ENCODE measurements at regions not wholly inside any gene's neighbourhood (a gene's known extent, or its start where the extent isn't known, plus 50 kb on each side); places are given as distances from the start of the nearest gene placed in this dataset.

DNA sequence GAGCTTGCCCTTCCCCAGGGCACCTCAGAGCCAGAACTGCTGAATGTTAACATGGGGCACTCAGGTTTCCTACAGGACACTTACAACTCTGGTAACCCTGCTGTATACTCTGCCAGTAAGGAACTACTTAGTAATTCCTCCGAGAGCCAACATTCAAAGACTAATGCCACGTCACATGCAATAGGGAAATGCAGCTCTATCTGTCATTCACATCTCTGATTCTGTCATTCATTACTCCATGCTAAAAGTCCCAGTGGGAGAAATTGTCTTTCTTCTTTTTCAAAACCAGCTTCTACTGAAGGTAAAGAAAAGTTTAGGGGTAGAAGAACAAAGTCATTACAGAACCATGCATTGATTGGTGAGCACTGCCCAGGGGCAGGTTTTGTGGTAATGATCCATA, 189.2 kb downstream of the DAD1 start:
- H3K56ac ChIP-seq (ENCODE audit: extremely low read depth, insufficient read depth, low read length) = no peak overlapping the region
- no peaks in the 10 kb centered on the region for H3K36me3 ChIP-seq (ENCODE audit: control insufficient read depth, insufficient read depth, low read length)
- H3K4me1 ChIP-seq (ENCODE audit: control insufficient read depth, insufficient read depth, low read length) = no peaks in the 10 kb centered on the region
- in situ Hi-C loops (cut with MboI; ENCODE audit: low sequenced_read_pairs) (loop anchor here (10.0 to 25.0 kb wide), 2 partner anchors 255 to 463 kb away; partner anchors contain the start of gene LRP10), intact Hi-C loops (cut with micrococcal nuclease) (no loop called here), dilution Hi-C loops (cut with HindIII; ENCODE audit: low sequenced_read_pairs, unreplicated experiment) (no loop called here)
- no peak overlapping the region for H3K27ac ChIP-seq (ENCODE audit: insufficient read depth, low read length)
- no peak overlapping the region for H3K4me2 ChIP-seq (ENCODE audit: low read depth, low read length)
- DNase-seq = no peak
- H4K20me1 ChIP-seq (ENCODE audit: insufficient read depth, low read length) = no peaks in the 10 kb centered on the region
- H4K5ac ChIP-seq (ENCODE audit: low read depth, low read length) = no peak overlapping the region
- no peak overlapping the region for H4K8ac ChIP-seq (ENCODE audit: low read depth in 2 of 2, low read length in 2 of 2)
- POLR2A ChIA-PET (ENCODE audit: unreplicated experiment) = no interaction called here
- H2BK120ac ChIP-seq (ENCODE audit: low read depth, low read length) = no peak overlapping the region
- no peak overlapping the region for H2AFZ ChIP-seq (replicated peaks; ENCODE audit: low read length, poor library complexity)
- H3K4me3 ChIP-seq (ENCODE audit: insufficient read depth, low read depth, low read length) = no peak overlapping the region
- H3K9me1 ChIP-seq (ENCODE audit: insufficient read depth, low read length) = no peaks in the 10 kb centered on the region
- H2BK5ac ChIP-seq (ENCODE audit: low read depth, low read length, poor library complexity, severe bottlenecking) = no peak overlapping the region
- H3K79me1 ChIP-seq (ENCODE audit: low read depth in 1 of 2, low read length in 2 of 2) = no peaks in the 10 kb centered on the region
- H3K23ac ChIP-seq (ENCODE audit: low read depth, low read length) = no peak overlapping the region
- CTCF ChIA-PET = interaction anchor here (0.7 to 1.2 kb wide), 3 partner anchors 13 to 84 kb away, joined by 3 read pairs; no protein-coding TSS in a partner anchor
- H3K9me3 ChIP-seq (ENCODE audit: control insufficient read depth, insufficient read depth, low read length) = no peaks in the 10 kb centered on the region
- no peak overlapping the region for H2AK5ac ChIP-seq (ENCODE audit: low read depth, low read length)
- H3K14ac ChIP-seq (replicated peaks; ENCODE audit: low read depth, low read length) = no peak overlapping the region
- WGBS, 2 experiments (ENCODE audit: extremely low coverage in 2 of 2, insufficient read length in 1 of 2) = no CpG with 5 or more reads among the region's 2 CpGs
- H3K4ac ChIP-seq (ENCODE audit: low read depth, low read length) = no peak overlapping the region
- H4K91ac ChIP-seq (ENCODE audit: insufficient read depth, low read depth, low read length) = no peak overlapping the region
- H3K9ac ChIP-seq (ENCODE audit: low read depth, low read length) = no peak overlapping the region
- no TSS peak for BruUV-seq (replicated peaks)
- H3K18ac ChIP-seq (ENCODE audit: low read depth, low read length) = no peak overlapping the region
- H2AK9ac ChIP-seq (replicated peaks; ENCODE audit: low read depth, low read length, poor library complexity) = no peak overlapping the region
- peaks cover 46% of the 10 kb centered on the region for H3K27me3 ChIP-seq (ENCODE audit: control insufficient read depth, insufficient read depth, low read length)
- ATAC-seq (ENCODE audit: low read depth) = no peak
- TF ChIP-seq MAZ (IDR thresholded peaks at IDR 0.05; ENCODE audit: borderline replicate concordance, low read depth, low read length) (no peak), POLR2A (IDR thresholded peaks at IDR 0.05; ENCODE audit: low read depth, low read length) (no peak), CEBPB (IDR thresholded peaks at IDR 0.05; ENCODE audit: low read depth, low read length) (no peak), RFX5 (IDR thresholded peaks at IDR 0.05; ENCODE audit: low read depth, low read length) (no peak), SMC3 (IDR thresholded peaks at IDR 0.05; ENCODE audit: low read depth, low read length) (no peak), USF2 (IDR thresholded peaks at IDR 0.05; ENCODE audit: low read depth, low read length) (no peak), MAFK (IDR thresholded peaks at IDR 0.05; ENCODE audit: low read depth, low read length) (no peak), BHLHE40 (IDR thresholded peaks at IDR 0.05; ENCODE audit: low read depth, low read length) (no peak), CHD1 (IDR thresholded peaks at IDR 0.05; ENCODE audit: low read depth, low read length) (no peak), FOS (IDR thresholded peaks at IDR 0.05; ENCODE audit: low read depth, low read length) (no peak)
- TF ChIP-seq, protein P1, sequence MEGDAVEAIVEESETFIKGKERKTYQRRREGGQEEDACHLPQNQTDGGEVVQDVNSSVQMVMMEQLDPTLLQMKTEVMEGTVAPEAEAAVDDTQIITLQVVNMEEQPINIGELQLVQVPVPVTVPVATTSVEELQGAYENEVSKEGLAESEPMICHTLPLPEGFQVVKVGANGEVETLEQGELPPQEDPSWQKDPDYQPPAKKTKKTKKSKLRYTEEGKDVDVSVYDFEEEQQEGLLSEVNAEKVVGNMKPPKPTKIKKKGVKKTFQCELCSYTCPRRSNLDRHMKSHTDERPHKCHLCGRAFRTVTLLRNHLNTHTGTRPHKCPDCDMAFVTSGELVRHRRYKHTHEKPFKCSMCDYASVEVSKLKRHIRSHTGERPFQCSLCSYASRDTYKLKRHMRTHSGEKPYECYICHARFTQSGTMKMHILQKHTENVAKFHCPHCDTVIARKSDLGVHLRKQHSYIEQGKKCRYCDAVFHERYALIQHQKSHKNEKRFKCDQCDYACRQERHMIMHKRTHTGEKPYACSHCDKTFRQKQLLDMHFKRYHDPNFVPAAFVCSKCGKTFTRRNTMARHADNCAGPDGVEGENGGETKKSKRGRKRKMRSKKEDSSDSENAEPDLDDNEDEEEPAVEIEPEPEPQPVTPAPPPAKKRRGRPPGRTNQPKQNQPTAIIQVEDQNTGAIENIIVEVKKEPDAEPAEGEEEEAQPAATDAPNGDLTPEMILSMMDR (conservative IDR thresholded peaks at IDR 0.05; ENCODE audit: low read depth, low read length) = no peak
- no peak overlapping the region for H2BK15ac ChIP-seq (ENCODE audit: low read depth, low read length)
- no peak overlapping the region for H2BK20ac ChIP-seq (ENCODE audit: low read depth, low read length)

Data from IMR-90 (cell line).